Peyer's patch (tissue), 4 donors: ENCODE measurements at regions not wholly inside any gene's neighbourhood (a gene's known extent, or its start where the extent isn't known, plus 50 kb on each side); places are given as distances from the start of the nearest gene placed in this dataset.

ENCODE experiments used
- DNase-seq, 3 donors: peaks; one replicate each; pipeline ENCODE4 v3.0.0-alpha.2; 2017 to 2019
- H3K27ac ChIP-seq, 4 donors: fragments of 200-600 bp; sonication (generic); one replicate each; pipeline ENCODE4 v1.5.1; 2016 to 2019
- H3K27me3 ChIP-seq, 2 donors: fragments of 200-600 bp; sonication (generic); one replicate each; pipeline ENCODE4 v1.5.1; 2019
- H3K36me3 ChIP-seq, 3 donors: fragments of 200-600 bp; sonication (generic); one replicate each; pipeline ENCODE4 v1.5.1; 2016 to 2019
- H3K4me1 ChIP-seq, 4 donors: fragments of 200-600 bp; sonication (generic); one replicate each; pipeline ENCODE4 v1.5.1; 2016 to 2019
- H3K4me3 ChIP-seq, 4 donors: fragments of 200-600 bp; sonication (generic); 1 replicate in 3 of 4; 2 replicates in 1 of 4; pipeline ENCODE4 v1.5.1; 2016 to 2019; ENCODE audit warnings: mild to moderate bottlenecking in 1 of 4
- H3K9me3 ChIP-seq, 4 donors: fragments of 200-600 bp; sonication (generic); one replicate each; pipeline ENCODE4 v1.5.1; 2016 to 2019; ENCODE audit warnings: mild to moderate bottlenecking in 1 of 4
- CTCF ChIP-seq, 6 experiments: fragments of 450-650 bp in 4 of 6; fragments of 200-600 bp in 2 of 6; sonication (generic) in 1 of 6; IDR thresholded peaks; one replicate each; pipeline ENCODE4 v1.5.1; 2017 to 2019; ENCODE audit warnings: antibody characterized with exemption in 6 of 6, mild to moderate bottlenecking in 3 of 6, moderate library complexity in 1 of 6
- POLR2A ChIP-seq, 2 donors: fragments of 450-650 bp; IDR thresholded peaks; one replicate each; pipeline ENCODE4 v1.5.1; 2017; ENCODE audit warnings: antibody characterized with exemption in 2 of 2, mild to moderate bottlenecking in 2 of 2, moderate library complexity in 2 of 2

GRCh38 chr2:220422676-220423075 is 795.2 kb downstream of the SLC4A3 start:
- TF ChIP-seq POLR2A (IDR thresholded peaks at IDR 0.05) (no peak), CTCF (IDR thresholded peaks at IDR 0.05) (no peak)
- no peaks in the 10 kb centered on the region for H3K36me3 ChIP-seq
- no peaks in the 10 kb centered on the region for H3K4me1 ChIP-seq
- H3K9me3 ChIP-seq: no peaks in the 10 kb centered on the region
- H3K4me3 ChIP-seq: no peak overlapping the region
- no peak for DNase-seq
- H3K27me3 ChIP-seq: no peaks in the 10 kb centered on the region
- no peak overlapping the region for H3K27ac ChIP-seq

GRCh38 chr2:220424561-220424960 is 797.1 kb downstream of the SLC4A3 start:
- H3K27ac ChIP-seq: no peak overlapping the region
- no peaks in the 10 kb centered on the region for H3K9me3 ChIP-seq
- no peaks in the 10 kb centered on the region for H3K4me1 ChIP-seq
- no peak for DNase-seq
- no peak overlapping the region for H3K4me3 ChIP-seq
- TF ChIP-seq CTCF (IDR thresholded peaks at IDR 0.05) (no peak), POLR2A (IDR thresholded peaks at IDR 0.05) (no peak)
- H3K36me3 ChIP-seq: no peaks in the 10 kb centered on the region
- no peaks in the 10 kb centered on the region for H3K27me3 ChIP-seq

GRCh38 chr2:220432645-220433044 is 805.2 kb downstream of the SLC4A3 start:
- H3K9me3 ChIP-seq: no peaks in the 10 kb centered on the region
- no peak overlapping the region for H3K27ac ChIP-seq
- no peaks in the 10 kb centered on the region for H3K36me3 ChIP-seq
- TF ChIP-seq CTCF (IDR thresholded peaks at IDR 0.05) (no peak), POLR2A (IDR thresholded peaks at IDR 0.05) (no peak)
- H3K27me3 ChIP-seq: no peaks in the 10 kb centered on the region
- no peak overlapping the region for H3K4me3 ChIP-seq
- no peak for DNase-seq
- H3K4me1 ChIP-seq: no peaks in the 10 kb centered on the region

GRCh38 chr2:220433131-220433530 is 805.7 kb downstream of the SLC4A3 start:
- TF ChIP-seq POLR2A (IDR thresholded peaks at IDR 0.05) (no peak), CTCF (IDR thresholded peaks at IDR 0.05) (no peak)
- DNase-seq: no peak
- Histone ChIP-seq H3K4me3 (no peak overlapping the region), H3K9me3 (no peaks in the 10 kb centered on the region), H3K27me3 (no peaks in the 10 kb centered on the region), H3K4me1 (no peaks in the 10 kb centered on the region), H3K36me3 (no peaks in the 10 kb centered on the region), H3K27ac (no peak overlapping the region)

GRCh38 chr2:220434385-220434784 is 807.0 kb downstream of the SLC4A3 start:
- no peaks in the 10 kb centered on the region for H3K4me1 ChIP-seq
- H3K36me3 ChIP-seq: no peaks in the 10 kb centered on the region
- H3K4me3 ChIP-seq: no peak overlapping the region
- DNase-seq: no peak
- no peaks in the 10 kb centered on the region for H3K27me3 ChIP-seq
- no peak overlapping the region for H3K27ac ChIP-seq
- TF ChIP-seq CTCF (IDR thresholded peaks at IDR 0.05) (no peak), POLR2A (IDR thresholded peaks at IDR 0.05) (no peak)
- no peaks in the 10 kb centered on the region for H3K9me3 ChIP-seq

- Histone ChIP-seq H3K27me3 (no peaks in the 10 kb centered on the region), H3K36me3 (no peaks in the 10 kb centered on the region), H3K4me1 (no peaks in the 10 kb centered on the region), H3K27ac (no peak overlapping the region), H3K9me3 (no peaks in the 10 kb centered on the region), H3K4me3 (no peak overlapping the region)
- no peak for TF ChIP-seq CTCF (IDR thresholded peaks at IDR 0.05)
- TF ChIP-seq POLR2A (IDR thresholded peaks at IDR 0.05): no peak
- DNase-seq: no peak
These were observed 810.5 kb downstream of the SLC4A3 start for GRCh38 chr2:220437938-220438337.
